AG10803 (cell line): ENCODE measurements at regions not wholly inside any gene's neighbourhood (a gene's known extent, or its start where the extent isn't known, plus 50 kb on each side); places are given as distances from the start of the nearest gene placed in this dataset.

Experiments used
- DNase-seq: peaks from one replicate; pipeline ENCODE4 v3.0.0; 2010; ENCODE audit warnings: low read depth
- H3K4me3 ChIP-seq: 2 replicates; pipeline ENCODE4 v1.5.1; 2011; ENCODE audit warnings: mild to moderate bottlenecking, low read length, control low read depth
- CTCF ChIP-seq: conservative IDR thresholded peaks from 2 replicates; pipeline ENCODE4 v1.5.1; 2011; ENCODE audit warnings: mild to moderate bottlenecking, low read length, control low read depth, inconsistent platforms

- DNase-seq: no peak
- no peak for TF ChIP-seq CTCF
- H3K4me3 ChIP-seq: no peak overlapping the region
These were observed 653.4 kb upstream of the LRRC4C start for GRCh38 chr11:42112866-42113265.

- H3K4me3 ChIP-seq: no peak overlapping the region
- no peak for DNase-seq
- TF ChIP-seq CTCF: no peak
These were observed 655.5 kb upstream of the LRRC4C start for GRCh38 chr11:42114927-42115326.

GRCh38 chr11:42138454-42138853, 679.0 kb upstream of the LRRC4C start:
- no peak for TF ChIP-seq CTCF
- no peak overlapping the region for H3K4me3 ChIP-seq
- no peak for DNase-seq

- TF ChIP-seq CTCF: no peak
- no peak overlapping the region for H3K4me3 ChIP-seq
- DNase-seq: no peak
These were observed 685.9 kb upstream of the LRRC4C start for GRCh38 chr11:42145311-42145710.

GRCh38 chr11:42161886-42162285, 702.4 kb upstream of the LRRC4C start:
- TF ChIP-seq CTCF: no peak
- DNase-seq: peak; percentile 38
- H3K4me3 ChIP-seq: no peak overlapping the region

- no peak for TF ChIP-seq CTCF
- DNase-seq: no peak
- H3K4me3 ChIP-seq: no peak overlapping the region
These were observed 709.7 kb upstream of the LRRC4C start for GRCh38 chr11:42169191-42169590.

GRCh38 chr11:42170601-42171000, 711.1 kb upstream of the LRRC4C start:
- DNase-seq: peak; percentile 11
- no peak overlapping the region for H3K4me3 ChIP-seq
- no peak for TF ChIP-seq CTCF
